A549 (cell line): ENCODE measurements at regions not wholly inside any gene's neighbourhood (a gene's known extent, or its start where the extent isn't known, plus 50 kb on each side); places are given as distances from the start of the nearest gene placed in this dataset.

Experiments used
- ATAC-seq, 2 experiments: fragments of 200-7000 bp in 1 of 2; fragments of >200 bp in 1 of 2; cut with Nextera tagmentation in 1 of 2; cut with Tn5 transposase in 1 of 2; 3 replicates each; pipeline versions ENCODE4 v1.8.0 to v1.9.1; 2018 to 2020; ENCODE audit warnings: mild to moderate bottlenecking in 1 of 2, moderate library complexity in 1 of 2
- CTCF ChIA-PET: fragments of 300-600 bp; sonication (Branson Sonifier 250); formaldehyde crosslinking; extraction: SDS; loops from one replicate; lab custom pipeline; 2021; ENCODE audit warnings: antibody characterized with exemption, inconsistent platforms; lab: Yijun Ruan, JAX
- POLR2A ChIA-PET: fragments of 350-600 bp; formaldehyde crosslinking; extraction: SDS; loops from one replicate; lab custom pipeline; 2021; ENCODE audit warnings: antibody characterized with exemption, inconsistent platforms; lab: Yijun Ruan, JAX
- DNase-seq, 2 experiments: peaks; one replicate each; pipeline versions ENCODE4 v3.0.0 to v3.0.0-alpha.2; 2011 to 2016; ENCODE audit warnings: low read depth in 1 of 2, low spot score in 1 of 2
- FAIRE-seq: peaks from 2 replicates; lab custom pipeline; 2011; peaks lifted over from hg19 to GRCh38; lab: Jason Lieb, UNC
- H3K27ac ChIP-seq, 2 experiments: fragments of >200 bp; sonication (Bioruptor Twin); formaldehyde crosslinking; 3 replicates each; pipeline ENCODE4 v1.5.1; 2016 to 2017
- H3K4me1 ChIP-seq: fragments of >200 bp; sonication (Bioruptor Twin); formaldehyde crosslinking; 3 replicates; pipeline ENCODE4 v1.6.1; 2016
- H3K4me2 ChIP-seq: fragments of >200 bp; sonication (Bioruptor Twin); formaldehyde crosslinking; 3 replicates; pipeline ENCODE4 v1.6.1; 2016
- H3K4me3 ChIP-seq: fragments of >200 bp; sonication (Bioruptor Twin); formaldehyde crosslinking; 3 replicates; pipeline ENCODE4 v1.5.1; 2016
- H3K9me3 ChIP-seq: fragments of >200 bp; sonication (Bioruptor Twin); formaldehyde crosslinking; 3 replicates; pipeline ENCODE4 v1.6.1; 2016
- BHLHE40 ChIP-seq: IDR thresholded peaks from 2 replicates; pipeline ENCODE4 v1.6.1; 2012; ENCODE audit warnings: low read depth, low read length, inconsistent platforms
- CBX2 ChIP-seq: fragments of 200-600 bp; sonication (generic); IDR thresholded peaks from 2 replicates; pipeline ENCODE4 v1.6.1; 2016; ENCODE audit warnings: low read depth, mild to moderate bottlenecking, borderline replicate concordance
- CBX8 ChIP-seq: fragments of 200-600 bp; sonication (generic); IDR thresholded peaks from 2 replicates; pipeline ENCODE4 v1.6.1; 2016
- CHD4 ChIP-seq: fragments of 200-600 bp; sonication (generic); IDR thresholded peaks from 2 replicates; pipeline ENCODE4 v1.6.1; 2016; ENCODE audit warnings: antibody characterized with exemption, mild to moderate bottlenecking, borderline replicate concordance
- EHF ChIP-seq: fragments of 250-450 bp; sonication (Bioruptor Pico); IDR thresholded peaks from 2 replicates; pipeline ENCODE4 v1.5.0; 2020; ENCODE audit warnings: mild to moderate bottlenecking
- EHMT2 ChIP-seq: fragments of 200-600 bp; sonication (generic); IDR thresholded peaks from 2 replicates; pipeline ENCODE4 v1.6.1; 2016; ENCODE audit warnings: antibody characterized with exemption, low read depth, mild to moderate bottlenecking, moderate library complexity
- ESRRA ChIP-seq: fragments of 150-350 bp; IDR thresholded peaks from 2 replicates; pipeline ENCODE4 v1.6.1; 2014; ENCODE audit warnings: mild to moderate bottlenecking, low read length, borderline replicate concordance
- HDAC2 ChIP-seq: fragments of 200-600 bp; sonication (generic); IDR thresholded peaks from 2 replicates; pipeline ENCODE4 v1.6.1; 2016
- HEYL ChIP-seq: fragments of 250-450 bp; sonication (Bioruptor Pico); IDR thresholded peaks from 2 replicates; pipeline ENCODE4 v1.8.0; 2021; ENCODE audit warnings: mild to moderate bottlenecking, moderate library complexity
- HOXB13 ChIP-seq: fragments of 250-450 bp; sonication (Bioruptor Pico); IDR thresholded peaks from 2 replicates; pipeline ENCODE4 v1.5.0; 2020; ENCODE audit warnings: low read depth, mild to moderate bottlenecking, moderate library complexity
- KDM5A ChIP-seq: fragments of 200-600 bp; sonication (generic); IDR thresholded peaks from 2 replicates; pipeline ENCODE4 v1.6.1; 2016; ENCODE audit warnings: antibody characterized with exemption, mild to moderate bottlenecking
- MYC ChIP-seq: IDR thresholded peaks from 2 replicates; pipeline ENCODE4 v1.6.1; 2012; ENCODE audit warnings: mild to moderate bottlenecking, inconsistent platforms, low read length, improper control_type of control experiment, borderline replicate concordance
- NFE2L2 ChIP-seq: fragments of 150-350 bp; conservative IDR thresholded peaks from 2 replicates; pipeline ENCODE4 v1.6.1; 2014; ENCODE audit warnings: low read length
- NPAS2 ChIP-seq: fragments of 250-450 bp; sonication (Bioruptor Pico); IDR thresholded peaks from 2 replicates; pipeline ENCODE4 v1.8.0; 2022; ENCODE audit warnings: mild to moderate bottlenecking, moderate library complexity, borderline replicate concordance
- RCOR1 ChIP-seq: fragments of 150-350 bp; IDR thresholded peaks from 2 replicates; pipeline ENCODE4 v1.6.1; 2014; ENCODE audit warnings: antibody characterized with exemption, low read length, low read depth
- SREBF2 ChIP-seq: fragments of 450-650 bp; IDR thresholded peaks from 2 replicates; pipeline ENCODE4 v1.6.1; 2014; ENCODE audit warnings: mild to moderate bottlenecking, moderate library complexity
- ZSCAN20 ChIP-seq: fragments of 250-450 bp; sonication (Bioruptor Pico); IDR thresholded peaks from 2 replicates; pipeline ENCODE4 v1.8.0; 2022; ENCODE audit warnings: mild to moderate bottlenecking, moderate library complexity
- whole genome bisulfite sequencing: methylation state at CpG from one replicate; pipeline ENCODE4 v1.1.6; 2017; ENCODE audit errors: missing lambda C conversion rate; 5-methylcytosine and 5-hydroxymethylcytosine counted together
- TF ChIP-seq, protein P1 (sequence below): fragments of 200-600 bp; sonication (generic); IDR thresholded peaks from 2 replicates; pipeline ENCODE4 v1.6.1; 2016; ENCODE audit warnings: antibody characterized with exemption, mild to moderate bottlenecking, moderate library complexity
- TF ChIP-seq, protein P2 (sequence below): fragments of >200 bp; sonication (Bioruptor Twin); formaldehyde crosslinking; IDR thresholded peaks from 2 replicates; pipeline ENCODE4 v1.6.1; 2016
- TF ChIP-seq, protein P3 (sequence below): fragments of 150-350 bp; IDR thresholded peaks from 2 replicates; pipeline ENCODE4 v1.6.1; 2014; ENCODE audit warnings: low read depth, mild to moderate bottlenecking, low read length
- TF ChIP-seq, protein P4 (sequence below): fragments of 450-650 bp; IDR thresholded peaks from 2 replicates; pipeline ENCODE4 v1.6.1; 2014; ENCODE audit warnings: antibody characterized with exemption

DNA sequence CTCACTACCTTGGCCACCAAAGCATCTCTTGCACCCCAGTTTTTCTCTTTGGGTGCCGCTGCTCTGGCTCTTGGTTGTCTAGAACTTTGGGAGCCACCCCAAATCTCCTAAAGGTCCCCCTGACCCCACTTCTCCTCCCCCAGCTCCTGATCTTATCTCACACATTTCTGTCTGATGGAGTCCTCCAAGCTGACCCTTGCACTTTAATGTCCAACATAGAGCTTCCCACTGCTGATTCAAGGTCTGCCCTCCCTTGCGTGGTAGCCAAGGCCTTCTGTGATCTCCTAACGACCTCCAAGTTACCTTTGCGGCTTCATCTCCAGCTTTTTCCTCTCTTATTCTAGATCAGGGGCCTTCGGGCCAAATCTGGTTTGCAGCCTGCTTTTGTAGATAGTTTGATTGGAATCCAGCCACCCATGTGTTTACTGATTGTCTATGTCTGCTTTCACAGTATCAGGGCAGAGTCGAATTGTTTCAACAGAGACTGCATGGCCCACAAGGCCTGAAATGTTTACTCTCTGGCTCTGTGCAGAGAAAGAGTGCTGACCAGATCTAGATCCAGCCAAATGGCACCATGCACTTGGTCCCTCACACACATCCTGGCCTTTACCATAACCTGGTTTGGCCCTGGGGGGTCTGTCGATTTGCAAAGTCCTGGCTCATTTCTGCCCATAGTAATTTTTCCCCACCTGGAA lies 168.6 kb downstream of the HAPSTR1 start (continued):
- TF ChIP-seq, protein P1, sequence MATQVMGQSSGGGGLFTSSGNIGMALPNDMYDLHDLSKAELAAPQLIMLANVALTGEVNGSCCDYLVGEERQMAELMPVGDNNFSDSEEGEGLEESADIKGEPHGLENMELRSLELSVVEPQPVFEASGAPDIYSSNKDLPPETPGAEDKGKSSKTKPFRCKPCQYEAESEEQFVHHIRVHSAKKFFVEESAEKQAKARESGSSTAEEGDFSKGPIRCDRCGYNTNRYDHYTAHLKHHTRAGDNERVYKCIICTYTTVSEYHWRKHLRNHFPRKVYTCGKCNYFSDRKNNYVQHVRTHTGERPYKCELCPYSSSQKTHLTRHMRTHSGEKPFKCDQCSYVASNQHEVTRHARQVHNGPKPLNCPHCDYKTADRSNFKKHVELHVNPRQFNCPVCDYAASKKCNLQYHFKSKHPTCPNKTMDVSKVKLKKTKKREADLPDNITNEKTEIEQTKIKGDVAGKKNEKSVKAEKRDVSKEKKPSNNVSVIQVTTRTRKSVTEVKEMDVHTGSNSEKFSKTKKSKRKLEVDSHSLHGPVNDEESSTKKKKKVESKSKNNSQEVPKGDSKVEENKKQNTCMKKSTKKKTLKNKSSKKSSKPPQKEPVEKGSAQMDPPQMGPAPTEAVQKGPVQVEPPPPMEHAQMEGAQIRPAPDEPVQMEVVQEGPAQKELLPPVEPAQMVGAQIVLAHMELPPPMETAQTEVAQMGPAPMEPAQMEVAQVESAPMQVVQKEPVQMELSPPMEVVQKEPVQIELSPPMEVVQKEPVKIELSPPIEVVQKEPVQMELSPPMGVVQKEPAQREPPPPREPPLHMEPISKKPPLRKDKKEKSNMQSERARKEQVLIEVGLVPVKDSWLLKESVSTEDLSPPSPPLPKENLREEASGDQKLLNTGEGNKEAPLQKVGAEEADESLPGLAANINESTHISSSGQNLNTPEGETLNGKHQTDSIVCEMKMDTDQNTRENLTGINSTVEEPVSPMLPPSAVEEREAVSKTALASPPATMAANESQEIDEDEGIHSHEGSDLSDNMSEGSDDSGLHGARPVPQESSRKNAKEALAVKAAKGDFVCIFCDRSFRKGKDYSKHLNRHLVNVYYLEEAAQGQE: no peak
- no peak for TF ChIP-seq BHLHE40

DNA sequence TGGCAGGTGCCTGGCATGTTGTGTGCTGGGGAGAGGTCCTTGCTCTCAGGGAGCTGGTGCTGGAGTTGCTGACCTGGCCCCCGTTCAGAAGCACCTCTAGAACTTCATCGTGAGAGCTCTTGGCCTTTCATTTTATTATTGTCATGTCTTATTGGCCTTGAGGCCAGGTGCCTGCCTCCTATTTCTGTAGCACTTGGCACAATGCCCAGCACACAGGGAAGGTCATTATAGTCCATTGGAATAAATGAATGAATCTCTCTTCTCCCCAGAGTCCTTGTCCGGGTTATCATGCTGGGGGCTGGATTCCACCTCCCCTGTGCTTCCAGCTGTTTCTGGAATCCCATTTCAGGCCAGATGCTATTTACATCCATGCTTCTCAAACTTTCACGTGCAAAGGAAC lies 169.2 kb downstream of the HAPSTR1 start:
- H3K9me3 ChIP-seq: 0 out of 3 replicates have a peak, but pooled peaks cover 3% of the 10 kb centered on the region
- H3K4me1 ChIP-seq: no peaks in the 10 kb centered on the region
- CTCF ChIA-PET: interaction anchor here (0.9 to 2.2 kb wide), 2 partner anchors 11 to 13 kb away, joined by 3 to 5 read pairs; no protein-coding TSS in a partner anchor
- H3K27ac ChIP-seq: no peak overlapping the region
- POLR2A ChIA-PET: no interaction called here
- WGBS: 10% methylated on average over 3 of the region's 4 CpGs
- ATAC-seq (no peak), FAIRE-seq (no peak), DNase-seq (no peak)
- TF ChIP-seq, protein P2, sequence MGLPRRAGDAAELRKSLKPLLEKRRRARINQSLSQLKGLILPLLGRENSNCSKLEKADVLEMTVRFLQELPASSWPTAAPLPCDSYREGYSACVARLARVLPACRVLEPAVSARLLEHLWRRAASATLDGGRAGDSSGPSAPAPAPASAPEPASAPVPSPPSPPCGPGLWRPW: no peak
- no peak for TF ChIP-seq CHD4
- TF ChIP-seq NPAS2 (CRISPR knock-in tag): no peak
- TF ChIP-seq NFE2L2: no peak
- TF ChIP-seq CBX2: no peak
- TF ChIP-seq MYC: no peak
- no peak for TF ChIP-seq HOXB13 (CRISPR knock-in tag)
- TF ChIP-seq ESRRA: no peak
- TF ChIP-seq ZSCAN20 (CRISPR knock-in tag): no peak
- TF ChIP-seq EHMT2: no peak
- TF ChIP-seq, protein P3, sequence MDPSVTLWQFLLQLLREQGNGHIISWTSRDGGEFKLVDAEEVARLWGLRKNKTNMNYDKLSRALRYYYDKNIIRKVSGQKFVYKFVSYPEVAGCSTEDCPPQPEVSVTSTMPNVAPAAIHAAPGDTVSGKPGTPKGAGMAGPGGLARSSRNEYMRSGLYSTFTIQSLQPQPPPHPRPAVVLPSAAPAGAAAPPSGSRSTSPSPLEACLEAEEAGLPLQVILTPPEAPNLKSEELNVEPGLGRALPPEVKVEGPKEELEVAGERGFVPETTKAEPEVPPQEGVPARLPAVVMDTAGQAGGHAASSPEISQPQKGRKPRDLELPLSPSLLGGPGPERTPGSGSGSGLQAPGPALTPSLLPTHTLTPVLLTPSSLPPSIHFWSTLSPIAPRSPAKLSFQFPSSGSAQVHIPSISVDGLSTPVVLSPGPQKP: no peak
- TF ChIP-seq KDM5A: no peak
- TF ChIP-seq, protein P4, sequence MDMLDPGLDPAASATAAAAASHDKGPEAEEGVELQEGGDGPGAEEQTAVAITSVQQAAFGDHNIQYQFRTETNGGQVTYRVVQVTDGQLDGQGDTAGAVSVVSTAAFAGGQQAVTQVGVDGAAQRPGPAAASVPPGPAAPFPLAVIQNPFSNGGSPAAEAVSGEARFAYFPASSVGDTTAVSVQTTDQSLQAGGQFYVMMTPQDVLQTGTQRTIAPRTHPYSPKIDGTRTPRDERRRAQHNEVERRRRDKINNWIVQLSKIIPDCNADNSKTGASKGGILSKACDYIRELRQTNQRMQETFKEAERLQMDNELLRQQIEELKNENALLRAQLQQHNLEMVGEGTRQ: no peak
- TF ChIP-seq HDAC2: no peak
- TF ChIP-seq SREBF2: no peak
- no peak overlapping the region for H3K4me3 ChIP-seq
- H3K4me2 ChIP-seq: no peak overlapping the region

DNA sequence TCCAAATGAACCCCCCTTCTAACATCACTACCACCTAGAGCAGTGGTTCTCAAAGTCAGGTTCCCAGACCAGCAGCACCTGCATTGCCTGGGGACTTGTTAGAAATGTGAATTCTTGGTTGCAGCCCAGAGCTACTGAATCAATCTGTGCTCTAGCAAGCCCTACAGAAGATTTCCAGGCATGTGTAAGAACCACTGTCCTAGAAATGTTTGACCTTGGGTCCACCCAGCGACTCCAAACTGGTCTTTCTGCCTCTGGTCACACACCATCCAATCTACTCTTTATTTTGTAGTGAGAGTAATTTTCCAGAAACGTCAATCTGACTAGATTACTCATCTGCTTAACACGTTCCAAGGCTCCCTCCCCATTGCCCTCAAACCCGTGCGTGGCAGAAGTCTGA lies 169.9 kb downstream of the HAPSTR1 start:
- H3K9me3 ChIP-seq: 0 out of 3 replicates have a peak, but pooled peaks cover 3% of the 10 kb centered on the region
- 13% methylated on average over 5 of the region's 5 CpGs for WGBS
- H3K4me1 ChIP-seq: no peaks in the 10 kb centered on the region
- H3K4me3 ChIP-seq: no peak overlapping the region
- FAIRE-seq (no peak), ATAC-seq (no peak), DNase-seq (no peak)
- no peak overlapping the region for H3K4me2 ChIP-seq
- ChIA-PET CTCF (interaction anchor here (1.5 to 2.2 kb wide), 2 partner anchors 9 to 12 kb away, joined by 4 to 5 read pairs; no protein-coding TSS in a partner anchor), POLR2A (no interaction called here)
- no peak overlapping the region for H3K27ac ChIP-seq
- TF ChIP-seq HDAC2 (no peak), RCOR1 (no peak), EHF (CRISPR knock-in tag) (no peak), NFE2L2 (no peak), NPAS2 (CRISPR knock-in tag) (no peak), CBX8 (no peak), HEYL (CRISPR knock-in tag) (no peak)
